ENCODE measurements at regions not wholly inside any gene's neighbourhood (a gene's known extent, or its start where the extent isn't known, plus 50 kb on each side); places are given as distances from the start of the nearest gene placed in this dataset.

DNA sequence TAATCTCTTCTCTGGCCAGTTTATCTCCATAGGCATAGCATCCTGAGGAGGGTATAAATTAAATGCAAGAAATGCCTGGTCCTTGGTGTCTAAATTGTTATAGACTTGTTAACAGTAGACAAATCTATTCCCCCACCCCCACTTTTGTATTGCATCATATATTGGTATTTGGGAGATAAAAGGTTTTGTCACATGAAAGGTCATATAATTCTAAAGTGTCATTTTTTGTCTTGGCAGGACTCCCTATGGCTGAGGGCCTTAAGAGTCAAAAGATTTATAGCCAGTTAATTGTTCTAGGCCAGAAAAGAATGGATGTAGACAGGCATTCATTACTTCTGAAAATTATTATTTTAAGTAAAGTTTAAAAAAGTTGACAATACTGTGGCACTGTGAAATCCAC lies 90.3 kb upstream of the MOCS2 start:
- Histone ChIP-seq H3K27me3 (replicated peaks in 1 of 4; ENCODE audit: control extremely low read depth in 1 of 4, control insufficient read depth in 3 of 4, insufficient read depth in 4 of 4, low read length in 3 of 4) (no peaks in the 10 kb centered on the region), H3K36me3 (replicated peaks in 1 of 2; ENCODE audit: control extremely low read depth in 1 of 2, control insufficient read depth in 1 of 2, extremely low read depth in 1 of 2, insufficient read depth in 2 of 2, low read length in 1 of 2) (no peaks in the 10 kb centered on the region), H3K4me3 (ENCODE audit: control extremely low read depth in 1 of 5, extremely low read depth in 1 of 5, insufficient read depth in 1 of 5, low read depth in 2 of 5, low read length in 4 of 5) (no peak overlapping the region), H3K4me2 (replicated peaks; ENCODE audit: low read depth, low read length, poor library complexity, severe bottlenecking) (no peak overlapping the region), H3K9ac (ENCODE audit: low read length) (no peak overlapping the region), H2AFZ (ENCODE audit: insufficient read depth, low read depth, low read length, poor library complexity, severe bottlenecking) (no peak overlapping the region), H3K79me2 (ENCODE audit: control insufficient read depth, insufficient read depth, low read length) (no peaks in the 10 kb centered on the region), H4K20me1 (ENCODE audit: control insufficient read depth, insufficient read depth, low read length, poor library complexity, severe bottlenecking) (no peaks in the 10 kb centered on the region), H3K9me3 (ENCODE audit: control extremely low read depth in 1 of 3, control insufficient read depth in 2 of 3, insufficient read depth in 1 of 3, low read length in 2 of 3) (no peaks in the 10 kb centered on the region), H3K4me1 (ENCODE audit: control insufficient read depth in 2 of 2, insufficient read depth in 2 of 2, low read length in 2 of 2) (no peaks in the 10 kb centered on the region), H3K27ac (ENCODE audit: low read length in 2 of 2) (no peak overlapping the region)
- H3K9me3 Mint-ChIP-seq (ENCODE audit: insufficient read depth) = no peaks in the 10 kb centered on the region
- ATAC-seq (ENCODE audit: low read depth) (no peak), DNase-seq (no peak)
- H3K27ac Mint-ChIP-seq = no peak overlapping the region
- CTCF ChIA-PET = no interaction called here
- intact Hi-C loops (cut with micrococcal nuclease) = no loop called here
- no peak overlapping the region for H3K4me3 Mint-ChIP-seq
- no peaks in the 10 kb centered on the region for H3K4me1 Mint-ChIP-seq
- POLR2A ChIA-PET = no interaction called here
- TF ChIP-seq, protein P1, sequence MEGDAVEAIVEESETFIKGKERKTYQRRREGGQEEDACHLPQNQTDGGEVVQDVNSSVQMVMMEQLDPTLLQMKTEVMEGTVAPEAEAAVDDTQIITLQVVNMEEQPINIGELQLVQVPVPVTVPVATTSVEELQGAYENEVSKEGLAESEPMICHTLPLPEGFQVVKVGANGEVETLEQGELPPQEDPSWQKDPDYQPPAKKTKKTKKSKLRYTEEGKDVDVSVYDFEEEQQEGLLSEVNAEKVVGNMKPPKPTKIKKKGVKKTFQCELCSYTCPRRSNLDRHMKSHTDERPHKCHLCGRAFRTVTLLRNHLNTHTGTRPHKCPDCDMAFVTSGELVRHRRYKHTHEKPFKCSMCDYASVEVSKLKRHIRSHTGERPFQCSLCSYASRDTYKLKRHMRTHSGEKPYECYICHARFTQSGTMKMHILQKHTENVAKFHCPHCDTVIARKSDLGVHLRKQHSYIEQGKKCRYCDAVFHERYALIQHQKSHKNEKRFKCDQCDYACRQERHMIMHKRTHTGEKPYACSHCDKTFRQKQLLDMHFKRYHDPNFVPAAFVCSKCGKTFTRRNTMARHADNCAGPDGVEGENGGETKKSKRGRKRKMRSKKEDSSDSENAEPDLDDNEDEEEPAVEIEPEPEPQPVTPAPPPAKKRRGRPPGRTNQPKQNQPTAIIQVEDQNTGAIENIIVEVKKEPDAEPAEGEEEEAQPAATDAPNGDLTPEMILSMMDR (IDR thresholded peaks at IDR 0.05) = no peak
- no peak for TF ChIP-seq EZH2 (IDR thresholded peaks at IDR 0.05; ENCODE audit: borderline replicate concordance, insufficient read depth, low read depth, low read length, poor library complexity, severe bottlenecking)
- peaks cover 2% of the 10 kb centered on the region for H3K27me3 Mint-ChIP-seq

DNA sequence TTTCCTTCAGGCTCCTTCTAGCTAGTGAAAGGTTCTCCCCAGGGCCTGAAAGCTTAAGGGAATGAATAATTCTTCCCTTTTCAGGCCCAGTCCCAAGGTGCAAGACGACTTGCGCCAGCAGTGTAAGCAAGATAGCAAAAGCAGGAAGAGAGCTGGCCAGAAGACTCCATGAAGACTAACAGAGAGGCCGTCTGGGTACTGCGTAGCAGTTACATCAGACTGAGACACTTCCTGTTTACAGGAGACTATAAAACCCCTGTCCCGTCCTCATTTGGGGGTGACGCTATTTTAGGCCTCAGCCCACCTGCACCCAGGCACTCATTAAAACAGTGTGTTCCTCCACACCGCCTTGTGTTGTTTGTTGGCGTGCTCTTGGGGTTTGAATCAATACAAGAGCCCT lies 90.7 kb upstream of the MOCS2 start:
- H3K4me3 Mint-ChIP-seq = no peak overlapping the region
- no peak for DNase-seq
- H3K79me2 ChIP-seq (ENCODE audit: control insufficient read depth, insufficient read depth, low read length) = no peaks in the 10 kb centered on the region
- no peak overlapping the region for H3K27ac Mint-ChIP-seq
- no peak overlapping the region for H3K9ac ChIP-seq (ENCODE audit: low read length)
- H3K27ac ChIP-seq (ENCODE audit: low read length in 2 of 2) = no peak overlapping the region
- H3K27me3 ChIP-seq (replicated peaks in 1 of 4; ENCODE audit: control extremely low read depth in 1 of 4, control insufficient read depth in 3 of 4, insufficient read depth in 4 of 4, low read length in 3 of 4) = no peaks in the 10 kb centered on the region
- H3K9me3 ChIP-seq (ENCODE audit: control extremely low read depth in 1 of 3, control insufficient read depth in 2 of 3, insufficient read depth in 1 of 3, low read length in 2 of 3) = no peaks in the 10 kb centered on the region
- no peaks in the 10 kb centered on the region for H3K27me3 Mint-ChIP-seq
- no peaks in the 10 kb centered on the region for H3K36me3 ChIP-seq (replicated peaks in 1 of 2; ENCODE audit: control extremely low read depth in 1 of 2, control insufficient read depth in 1 of 2, extremely low read depth in 1 of 2, insufficient read depth in 2 of 2, low read length in 1 of 2)
- intact Hi-C loops (cut with micrococcal nuclease) = no loop called here
- POLR2A ChIA-PET = no interaction called here
- no peaks in the 10 kb centered on the region for H3K4me1 Mint-ChIP-seq
- 67% methylated on average over 7 of the region's 8 CpGs for WGBS (ENCODE audit: insufficient coverage)
- no peak overlapping the region for H3K4me3 ChIP-seq (ENCODE audit: control extremely low read depth in 1 of 5, extremely low read depth in 1 of 5, insufficient read depth in 1 of 5, low read depth in 2 of 5, low read length in 4 of 5)
- no peaks in the 10 kb centered on the region for H3K9me3 Mint-ChIP-seq (ENCODE audit: insufficient read depth)
- CTCF ChIA-PET = no interaction called here
- no peaks in the 10 kb centered on the region for H4K20me1 ChIP-seq (ENCODE audit: control insufficient read depth, insufficient read depth, low read length, poor library complexity, severe bottlenecking)
- H3K4me1 ChIP-seq (ENCODE audit: control insufficient read depth in 2 of 2, insufficient read depth in 2 of 2, low read length in 2 of 2) = no peaks in the 10 kb centered on the region
- peak overlapping the region; percentile 6 for H2AFZ ChIP-seq (ENCODE audit: insufficient read depth, low read depth, low read length, poor library complexity, severe bottlenecking)
- no peak overlapping the region for H3K4me2 ChIP-seq (replicated peaks; ENCODE audit: low read depth, low read length, poor library complexity, severe bottlenecking)
- TF ChIP-seq, protein P1 (IDR thresholded peaks at IDR 0.05) = no peak
- no peak for TF ChIP-seq EZH2 (IDR thresholded peaks at IDR 0.05; ENCODE audit: borderline replicate concordance, insufficient read depth, low read depth, low read length, poor library complexity, severe bottlenecking)
- no peak for ATAC-seq (ENCODE audit: low read depth)

Measured in B cell (primary cell).